Neural cell (in vitro differentiated cells): ENCODE measurements at regions not wholly inside any gene's neighbourhood (a gene's known extent, or its start where the extent isn't known, plus 50 kb on each side); places are given as distances from the start of the nearest gene placed in this dataset.

Experiments used
- H2AFZ ChIP-seq: fragments of 200-600, 300-800 bp; sonication (generic), shearing (Covaris generic); 2 replicates; pipeline ENCODE4 v1.6.0; 2014; ENCODE audit warnings: low read depth, mild to moderate bottlenecking, antibody characterized with exemption, low read length, moderate library complexity
- H3F3A ChIP-seq: fragments of 200-600 bp; shearing (Covaris generic); 2 replicates; pipeline ENCODE4 v1.6.1; 2016; ENCODE audit warnings: mild to moderate bottlenecking, moderate library complexity, mixed read lengths, antibody characterized with exemption, low read length; ENCODE audit not compliant: insufficient read depth, poor library complexity, severe bottlenecking
- H3K27ac ChIP-seq: fragments of 200-600, 300-800 bp; sonication (generic), shearing (Covaris generic); 2 replicates; pipeline ENCODE4 v1.5.1; 2014; ENCODE audit warnings: mild to moderate bottlenecking, low read length, moderate library complexity
- H3K27me3 ChIP-seq: fragments of 300-800, 200-600 bp; sonication (generic), shearing (Covaris generic); 2 replicates; pipeline ENCODE4 v1.6.0; 2014; ENCODE audit warnings: mild to moderate bottlenecking, low read depth, low read length, moderate library complexity; ENCODE audit not compliant: insufficient read depth
- H3K36me3 ChIP-seq: fragments of 300-800, 200-600 bp; sonication (generic), shearing (Covaris generic); 2 replicates; pipeline ENCODE4 v1.5.1; 2014; ENCODE audit warnings: mild to moderate bottlenecking, antibody characterized with exemption, low read length, moderate library complexity; ENCODE audit not compliant: insufficient read depth
- H3K4me2 ChIP-seq: fragments of 300-800, 200-600 bp; sonication (generic), shearing (Covaris generic); 2 replicates; pipeline ENCODE4 v1.6.0; 2014; ENCODE audit warnings: mild to moderate bottlenecking, low read length
- H3K4me3 ChIP-seq: fragments of 300-800, 200-600 bp; sonication (generic), shearing (Covaris generic); 2 replicates; pipeline ENCODE4 v1.5.1; 2014; ENCODE audit warnings: mild to moderate bottlenecking, low read length, moderate library complexity
- H3K79me2 ChIP-seq: fragments of 200-600 bp; shearing (Covaris generic); replicated peaks from 2 replicates; pipeline ENCODE4 v1.6.0; 2014; ENCODE audit warnings: mild to moderate bottlenecking, low read length, moderate library complexity; ENCODE audit not compliant: insufficient read depth
- H3K9ac ChIP-seq: fragments of 300-800, 200-600 bp; sonication (generic), shearing (Covaris generic); 2 replicates; pipeline ENCODE4 v1.6.1; 2016; ENCODE audit warnings: mild to moderate bottlenecking, low read length, mixed read lengths
- H3K9me2 ChIP-seq: fragments of 200-600 bp; shearing (Covaris generic); 2 replicates; pipeline ENCODE4 v1.6.1; 2016; ENCODE audit warnings: mild to moderate bottlenecking, low read length, mixed read lengths; ENCODE audit not compliant: insufficient read depth
- H3K9me3 ChIP-seq: fragments of 200-600, 300-800 bp; sonication (generic), shearing (Covaris generic); 2 replicates; pipeline ENCODE4 v1.6.1; 2016; ENCODE audit warnings: mild to moderate bottlenecking, mixed run types, low read length, moderate library complexity, mixed read lengths
- H4K20me1 ChIP-seq: fragments of 200-600 bp; shearing (Covaris generic); 2 replicates; pipeline ENCODE4 v1.6.1; 2016; ENCODE audit warnings: mild to moderate bottlenecking, mixed run types; ENCODE audit not compliant: insufficient read depth
- CTCF ChIP-seq: fragments of 450-650 bp; IDR thresholded peaks from 2 replicates; pipeline ENCODE4 v1.5.1; 2014; ENCODE audit warnings: antibody characterized with exemption, mild to moderate bottlenecking, moderate library complexity; ENCODE audit not compliant: poor library complexity, severe bottlenecking
- EP300 ChIP-seq: fragments of 450-650 bp; conservative IDR thresholded peaks from 2 replicates; pipeline ENCODE4 v1.6.1; 2014; ENCODE audit warnings: antibody characterized with exemption, mild to moderate bottlenecking, moderate library complexity; ENCODE audit not compliant: poor library complexity, severe bottlenecking
- EZH2 ChIP-seq: fragments of 200-600, 300-800 bp; shearing (Covaris generic), sonication (generic); IDR thresholded peaks from 2 replicates; pipeline ENCODE4 v1.6.1; 2014; ENCODE audit warnings: antibody characterized with exemption, low read length, borderline replicate concordance, mild to moderate bottlenecking; ENCODE audit not compliant: insufficient read depth, poor library complexity, severe bottlenecking
- MXI1 ChIP-seq: fragments of 450-650 bp; conservative IDR thresholded peaks from 2 replicates; pipeline ENCODE4 v1.6.1; 2014; ENCODE audit warnings: antibody characterized with exemption, mild to moderate bottlenecking; ENCODE audit not compliant: poor library complexity, severe bottlenecking
- POLR2AphosphoS5 ChIP-seq: IDR thresholded peaks from 2 replicates; pipeline ENCODE4 v1.6.1; 2012
- RAD21 ChIP-seq: fragments of 450-650 bp; conservative IDR thresholded peaks from 2 replicates; pipeline ENCODE4 v1.6.1; 2014; ENCODE audit warnings: antibody characterized with exemption, mild to moderate bottlenecking, moderate library complexity
- REST ChIP-seq: IDR thresholded peaks from 2 replicates; pipeline ENCODE4 v1.6.1; 2012; ENCODE audit warnings: borderline replicate concordance
- SMC3 ChIP-seq: fragments of 450-650 bp; conservative IDR thresholded peaks from 2 replicates; pipeline ENCODE4 v1.6.1; 2014; ENCODE audit warnings: antibody characterized with exemption, mild to moderate bottlenecking, moderate library complexity; ENCODE audit not compliant: poor library complexity
- TAF1 ChIP-seq: IDR thresholded peaks from 2 replicates; pipeline ENCODE4 v1.6.1; 2012; ENCODE audit warnings: low read depth

- H3K4me2 ChIP-seq: no peak overlapping the region
- no peak overlapping the region for H3K4me3 ChIP-seq
- no peaks in the 10 kb centered on the region for H3F3A ChIP-seq
- no peaks in the 10 kb centered on the region for H3K9me2 ChIP-seq
- no peaks in the 10 kb centered on the region for H3K9me3 ChIP-seq
- TF ChIP-seq REST: no peak
- no peak for TF ChIP-seq SMC3
- no peak for TF ChIP-seq TAF1
- TF ChIP-seq RAD21: no peak
- no peak for TF ChIP-seq MXI1
- H4K20me1 ChIP-seq: no peaks in the 10 kb centered on the region
- no peaks in the 10 kb centered on the region for H3K27me3 ChIP-seq
- H3K27ac ChIP-seq: no peak overlapping the region
- H3K79me2 ChIP-seq: no peaks in the 10 kb centered on the region
- no peaks in the 10 kb centered on the region for H3K36me3 ChIP-seq
- H2AFZ ChIP-seq: no peak overlapping the region
- no peak overlapping the region for H3K9ac ChIP-seq
Observed at GRCh38 chr10:117670116-117670904, 127.8 kb downstream of the EMX2 start.

- Histone ChIP-seq H3K4me2 (no peak overlapping the region), H2AFZ (no peak overlapping the region), H3K4me3 (no peak overlapping the region), H3K9me3 (no peaks in the 10 kb centered on the region), H3K9me2 (no peaks in the 10 kb centered on the region), H3K27ac (no peak overlapping the region), H3K9ac (no peak overlapping the region), H3K27me3 (no peaks in the 10 kb centered on the region), H3K79me2 (no peaks in the 10 kb centered on the region), H3K36me3 (no peaks in the 10 kb centered on the region), H3F3A (no peaks in the 10 kb centered on the region), H4K20me1 (no peaks in the 10 kb centered on the region)
- TF ChIP-seq EZH2 (no peak), RAD21 (no peak), EP300 (no peak), REST (no peak), SMC3 (no peak), TAF1 (no peak), MXI1 (no peak), POLR2AphosphoS5 (no peak), CTCF (no peak)
Observed at GRCh38 chr10:117673230-117674010, 130.9 kb downstream of the EMX2 start.
